ENCODE measurements at regions not wholly inside any gene's neighbourhood (a gene's known extent, or its start where the extent isn't known, plus 50 kb on each side); places are given as distances from the start of the nearest gene placed in this dataset.

- H3K4me1 ChIP-seq (ENCODE audit: insufficient read depth, low read length, poor library complexity, severe bottlenecking): no peaks in the 10 kb centered on the region
- H3K9ac ChIP-seq (ENCODE audit: low read depth, low read length, poor library complexity, severe bottlenecking): no peak overlapping the region
- H3K4me2 ChIP-seq (ENCODE audit: low read depth, low read length, poor library complexity, severe bottlenecking): no peak overlapping the region
- H2AFZ ChIP-seq (ENCODE audit: low read length): no peak overlapping the region
- no peaks in the 10 kb centered on the region for H3K79me2 ChIP-seq (ENCODE audit: insufficient read depth, low read length)
- H4K20me1 ChIP-seq (ENCODE audit: insufficient read depth, low read length, poor library complexity, severe bottlenecking): no peaks in the 10 kb centered on the region
- TF ChIP-seq CTCF (conservative IDR thresholded peaks at IDR 0.05; ENCODE audit: low read length): no peak
- TF ChIP-seq EZH2phosphoT487 (IDR thresholded peaks at IDR 0.05; ENCODE audit: borderline replicate concordance): no peak
- no peaks in the 10 kb centered on the region for H3K27me3 ChIP-seq (ENCODE audit: insufficient read depth, low read length, poor library complexity, severe bottlenecking)
- H3K36me3 ChIP-seq (ENCODE audit: insufficient read depth, low read length): no peaks in the 10 kb centered on the region
- no peaks in the 10 kb centered on the region for H3F3A ChIP-seq (ENCODE audit: low read depth)
- no peak overlapping the region for H3K4me3 ChIP-seq (ENCODE audit: low read length, poor library complexity, severe bottlenecking)
- H3K9me3 ChIP-seq (ENCODE audit: insufficient read depth, low read depth, low read length): no peaks in the 10 kb centered on the region
- H3K9me2 ChIP-seq (replicated peaks; ENCODE audit: low read depth, low read length): no peaks in the 10 kb centered on the region
Observed at GRCh38 chr18:29549759-29550158, 1372.8 kb upstream of the CDH2 start.

GRCh38 chr18:29547626-29548025 is 1370.7 kb upstream of the CDH2 start:
- Histone ChIP-seq H4K20me1 (ENCODE audit: insufficient read depth, low read length, poor library complexity, severe bottlenecking) (no peaks in the 10 kb centered on the region), H3K9me3 (ENCODE audit: insufficient read depth, low read depth, low read length) (no peaks in the 10 kb centered on the region), H3K79me2 (ENCODE audit: insufficient read depth, low read length) (no peaks in the 10 kb centered on the region), H3K4me3 (ENCODE audit: low read length, poor library complexity, severe bottlenecking) (no peak overlapping the region), H3K4me1 (ENCODE audit: insufficient read depth, low read length, poor library complexity, severe bottlenecking) (no peaks in the 10 kb centered on the region), H3K9ac (ENCODE audit: low read depth, low read length, poor library complexity, severe bottlenecking) (no peak overlapping the region), H3K36me3 (ENCODE audit: insufficient read depth, low read length) (no peaks in the 10 kb centered on the region), H3K4me2 (ENCODE audit: low read depth, low read length, poor library complexity, severe bottlenecking) (no peak overlapping the region), H2AFZ (ENCODE audit: low read length) (no peak overlapping the region), H3F3A (ENCODE audit: low read depth) (no peaks in the 10 kb centered on the region), H3K9me2 (replicated peaks; ENCODE audit: low read depth, low read length) (no peaks in the 10 kb centered on the region), H3K27me3 (ENCODE audit: insufficient read depth, low read length, poor library complexity, severe bottlenecking) (no peaks in the 10 kb centered on the region)
- TF ChIP-seq CTCF (conservative IDR thresholded peaks at IDR 0.05; ENCODE audit: low read length) (no peak), EZH2phosphoT487 (IDR thresholded peaks at IDR 0.05; ENCODE audit: borderline replicate concordance) (no peak)

GRCh38 chr18:29540548-29540947 is 1363.6 kb upstream of the CDH2 start:
- H3K79me2 ChIP-seq (ENCODE audit: insufficient read depth, low read length): no peaks in the 10 kb centered on the region
- H3K36me3 ChIP-seq (ENCODE audit: insufficient read depth, low read length): no peaks in the 10 kb centered on the region
- H4K20me1 ChIP-seq (ENCODE audit: insufficient read depth, low read length, poor library complexity, severe bottlenecking): no peaks in the 10 kb centered on the region
- H3K4me1 ChIP-seq (ENCODE audit: insufficient read depth, low read length, poor library complexity, severe bottlenecking): no peaks in the 10 kb centered on the region
- no peaks in the 10 kb centered on the region for H3K9me3 ChIP-seq (ENCODE audit: insufficient read depth, low read depth, low read length)
- H3K27me3 ChIP-seq (ENCODE audit: insufficient read depth, low read length, poor library complexity, severe bottlenecking): no peaks in the 10 kb centered on the region
- H3K4me3 ChIP-seq (ENCODE audit: low read length, poor library complexity, severe bottlenecking): no peak overlapping the region
- H3F3A ChIP-seq (ENCODE audit: low read depth): no peaks in the 10 kb centered on the region
- TF ChIP-seq CTCF (conservative IDR thresholded peaks at IDR 0.05; ENCODE audit: low read length) (no peak), EZH2phosphoT487 (IDR thresholded peaks at IDR 0.05; ENCODE audit: borderline replicate concordance) (no peak)
- H3K9ac ChIP-seq (ENCODE audit: low read depth, low read length, poor library complexity, severe bottlenecking): no peak overlapping the region
- H2AFZ ChIP-seq (ENCODE audit: low read length): no peak overlapping the region
- no peaks in the 10 kb centered on the region for H3K9me2 ChIP-seq (replicated peaks; ENCODE audit: low read depth, low read length)
- H3K4me2 ChIP-seq (ENCODE audit: low read depth, low read length, poor library complexity, severe bottlenecking): no peak overlapping the region
